ENCODE measurements at regions not wholly inside any gene's neighbourhood (a gene's known extent, or its start where the extent isn't known, plus 50 kb on each side); places are given as distances from the start of the nearest gene placed in this dataset.
"Not testable (repeated sequence)": the region's sequence is repeated elsewhere in the genome, so short reads cannot be mapped to it uniquely, and the experiment has no call there.

GRCh38 chr5:92023555-92023954 is 640.4 kb upstream of the ARRDC3 start:
- H3K27me3 Mint-ChIP-seq (ENCODE audit: low read depth), result no peaks in the 10 kb centered on the region
- no peaks in the 10 kb centered on the region for H3K4me1 Mint-ChIP-seq (ENCODE audit: low read depth)
- no peak overlapping the region for H3K27ac Mint-ChIP-seq
- no peak for ATAC-seq (replicated peaks in 1 of 2)
- no peak overlapping the region for H3K4me3 Mint-ChIP-seq
- DNase-seq, result no peak
- peaks cover 3 to 4% of the 10 kb centered on the region in 2 donors for H3K9me3 Mint-ChIP-seq
- H3K36me3 Mint-ChIP-seq (ENCODE audit: insufficient read depth in 2 of 2), result no peaks in the 10 kb centered on the region

GRCh38 chr5:92023141-92023471 is 640.0 kb upstream of the ARRDC3 start:
- DNase-seq (no peak), ATAC-seq (replicated peaks in 1 of 2) (no peak)
- H3K4me1 Mint-ChIP-seq (ENCODE audit: low read depth), result no peaks in the 10 kb centered on the region
- H3K27ac Mint-ChIP-seq, result no peak overlapping the region
- H3K4me3 Mint-ChIP-seq, result no peak overlapping the region
- H3K36me3 Mint-ChIP-seq (ENCODE audit: insufficient read depth in 2 of 2), result no peaks in the 10 kb centered on the region
- H3K27me3 Mint-ChIP-seq (ENCODE audit: low read depth), result no peaks in the 10 kb centered on the region
- peaks cover 3 to 4% of the 10 kb centered on the region in 2 donors for H3K9me3 Mint-ChIP-seq

- no peaks in the 10 kb centered on the region for H3K4me1 Mint-ChIP-seq (ENCODE audit: low read depth)
- H3K27ac Mint-ChIP-seq, result no peak overlapping the region
- no peaks in the 10 kb centered on the region for H3K27me3 Mint-ChIP-seq (ENCODE audit: low read depth)
- ATAC-seq (replicated peaks in 1 of 2) (no peak), DNase-seq (no peak)
- peaks cover 3 to 4% of the 10 kb centered on the region in 2 donors for H3K9me3 Mint-ChIP-seq
- H3K4me3 Mint-ChIP-seq, result no peak overlapping the region
- H3K36me3 Mint-ChIP-seq (ENCODE audit: insufficient read depth in 2 of 2), result no peaks in the 10 kb centered on the region
Measured at GRCh38 chr5:92022415-92023140, 639.5 kb upstream of the ARRDC3 start.

GRCh38 chr5:92019376-92019990 is 636.4 kb upstream of the ARRDC3 start:
- no peak for ATAC-seq (replicated peaks in 1 of 2)
- H3K4me3 Mint-ChIP-seq, result no peak overlapping the region
- no peak overlapping the region for H3K27ac Mint-ChIP-seq
- H3K36me3 Mint-ChIP-seq (ENCODE audit: insufficient read depth in 2 of 2), result no peaks in the 10 kb centered on the region
- no peaks in the 10 kb centered on the region for H3K27me3 Mint-ChIP-seq (ENCODE audit: low read depth)
- no peak for DNase-seq
- no peaks in the 10 kb centered on the region for H3K4me1 Mint-ChIP-seq (ENCODE audit: low read depth)
- no peaks in the 10 kb centered on the region for H3K9me3 Mint-ChIP-seq

- DNase-seq (no peak), ATAC-seq (replicated peaks in 1 of 2) (no peak)
- Mint-ChIP-seq H3K36me3 (ENCODE audit: insufficient read depth in 2 of 2) (no peaks in the 10 kb centered on the region), H3K9me3 (no peaks in the 10 kb centered on the region), H3K27ac (no peak overlapping the region), H3K4me3 (no peak overlapping the region), H3K27me3 (ENCODE audit: low read depth) (no peaks in the 10 kb centered on the region), H3K4me1 (ENCODE audit: low read depth) (no peaks in the 10 kb centered on the region)
Measured at GRCh38 chr5:92017776-92018175, 634.7 kb upstream of the ARRDC3 start.

GRCh38 chr5:92011845-92012244 is 628.7 kb upstream of the ARRDC3 start:
- ATAC-seq (replicated peaks in 1 of 2); DNase-seq; H3K27ac Mint-ChIP-seq; H3K9me3 Mint-ChIP-seq; H3K4me3 Mint-ChIP-seq; H3K27me3 Mint-ChIP-seq (ENCODE audit: low read depth); H3K36me3 Mint-ChIP-seq (ENCODE audit: insufficient read depth in 2 of 2); H3K4me1 Mint-ChIP-seq (ENCODE audit: low read depth): not testable (repeated sequence)

- Mint-ChIP-seq H3K36me3 (ENCODE audit: insufficient read depth in 2 of 2) (no peaks in the 10 kb centered on the region), H3K27me3 (ENCODE audit: low read depth) (no peaks in the 10 kb centered on the region), H3K9me3 (no peaks in the 10 kb centered on the region), H3K4me3 (no peak overlapping the region), H3K4me1 (ENCODE audit: low read depth) (no peaks in the 10 kb centered on the region), H3K27ac (no peak overlapping the region)
- DNase-seq (no peak), ATAC-seq (replicated peaks in 1 of 2) (no peak)
Measured at GRCh38 chr5:92003806-92004205, 620.7 kb upstream of the ARRDC3 start.

- Mint-ChIP-seq H3K4me3 (no peak overlapping the region), H3K36me3 (ENCODE audit: insufficient read depth in 2 of 2) (no peaks in the 10 kb centered on the region), H3K27me3 (ENCODE audit: low read depth) (no peaks in the 10 kb centered on the region), H3K27ac (no peak overlapping the region), H3K4me1 (ENCODE audit: low read depth) (no peaks in the 10 kb centered on the region), H3K9me3 (peaks cover 0 to 1% of the 10 kb centered on the region in 2 donors)
- ATAC-seq (replicated peaks in 1 of 2) (no peak), DNase-seq (no peak)
Measured at GRCh38 chr5:92002721-92003274, 619.7 kb upstream of the ARRDC3 start.

GRCh38 chr5:91998774-91999173 is 615.7 kb upstream of the ARRDC3 start:
- Mint-ChIP-seq H3K4me3 (no peak overlapping the region), H3K36me3 (ENCODE audit: insufficient read depth in 2 of 2) (no peaks in the 10 kb centered on the region), H3K9me3 (peaks cover 0 to 1% of the 10 kb centered on the region in 2 donors), H3K27me3 (ENCODE audit: low read depth) (no peaks in the 10 kb centered on the region), H3K27ac (no peak overlapping the region), H3K4me1 (ENCODE audit: low read depth) (no peaks in the 10 kb centered on the region)
- DNase-seq (no peak), ATAC-seq (replicated peaks in 1 of 2) (no peak)

- ATAC-seq (replicated peaks in 1 of 2), result no peak
- no peaks in the 10 kb centered on the region for H3K27me3 Mint-ChIP-seq (ENCODE audit: low read depth)
- H3K4me1 Mint-ChIP-seq (ENCODE audit: low read depth), result no peaks in the 10 kb centered on the region
- peaks cover 2 to 7% of the 10 kb centered on the region in 2 donors for H3K9me3 Mint-ChIP-seq
- H3K36me3 Mint-ChIP-seq (ENCODE audit: insufficient read depth in 2 of 2), result no peaks in the 10 kb centered on the region
- H3K4me3 Mint-ChIP-seq, result no peak overlapping the region
- DNase-seq, result no peak
- no peak overlapping the region for H3K27ac Mint-ChIP-seq
Measured at GRCh38 chr5:91983869-91984268, 600.8 kb upstream of the ARRDC3 start.

GRCh38 chr5:91978221-91978882 is 595.2 kb upstream of the ARRDC3 start:
- DNase-seq, result no peak
- Mint-ChIP-seq H3K36me3 (ENCODE audit: insufficient read depth in 2 of 2) (no peaks in the 10 kb centered on the region), H3K4me1 (ENCODE audit: low read depth) (no peaks in the 10 kb centered on the region), H3K4me3 (no peak overlapping the region), H3K27me3 (ENCODE audit: low read depth) (no peaks in the 10 kb centered on the region), H3K9me3 (peaks cover 0 to 9% of the 10 kb centered on the region in 2 donors), H3K27ac (no peak overlapping the region)
- no peak for ATAC-seq (replicated peaks in 1 of 2)

GRCh38 chr5:91977579-91977978 is 594.5 kb upstream of the ARRDC3 start:
- no peaks in the 10 kb centered on the region for H3K36me3 Mint-ChIP-seq (ENCODE audit: insufficient read depth in 2 of 2)
- DNase-seq, result no peak
- H3K27me3 Mint-ChIP-seq (ENCODE audit: low read depth), result no peaks in the 10 kb centered on the region

GRCh38 chr5:91976451-91976850 is 593.3 kb upstream of the ARRDC3 start:
- Mint-ChIP-seq H3K4me1 (ENCODE audit: low read depth) (no peaks in the 10 kb centered on the region), H3K36me3 (ENCODE audit: insufficient read depth in 2 of 2) (no peaks in the 10 kb centered on the region), H3K27ac (no peak overlapping the region), H3K9me3 (peaks cover 0 to 4% of the 10 kb centered on the region in 2 donors), H3K27me3 (ENCODE audit: low read depth) (no peaks in the 10 kb centered on the region), H3K4me3 (no peak overlapping the region)
- no peak for DNase-seq
- no peak for ATAC-seq (replicated peaks in 1 of 2)

More at GRCh38 chr5:91977579-91977978, 594.5 kb upstream of the ARRDC3 start:
- no peak overlapping the region for H3K27ac Mint-ChIP-seq
- no peak overlapping the region for H3K4me3 Mint-ChIP-seq
- peaks cover 0 to 9% of the 10 kb centered on the region in 2 donors for H3K9me3 Mint-ChIP-seq
- no peaks in the 10 kb centered on the region for H3K4me1 Mint-ChIP-seq (ENCODE audit: low read depth)
- no peak for ATAC-seq (replicated peaks in 1 of 2)
